ENCODE measurements at regions not wholly inside any gene's neighbourhood (a gene's known extent, or its start where the extent isn't known, plus 50 kb on each side); places are given as distances from the start of the nearest gene placed in this dataset.
"Not testable (repeated sequence)": the region's sequence is repeated elsewhere in the genome, so short reads cannot be mapped to it uniquely, and the experiment has no call there.

DNA sequence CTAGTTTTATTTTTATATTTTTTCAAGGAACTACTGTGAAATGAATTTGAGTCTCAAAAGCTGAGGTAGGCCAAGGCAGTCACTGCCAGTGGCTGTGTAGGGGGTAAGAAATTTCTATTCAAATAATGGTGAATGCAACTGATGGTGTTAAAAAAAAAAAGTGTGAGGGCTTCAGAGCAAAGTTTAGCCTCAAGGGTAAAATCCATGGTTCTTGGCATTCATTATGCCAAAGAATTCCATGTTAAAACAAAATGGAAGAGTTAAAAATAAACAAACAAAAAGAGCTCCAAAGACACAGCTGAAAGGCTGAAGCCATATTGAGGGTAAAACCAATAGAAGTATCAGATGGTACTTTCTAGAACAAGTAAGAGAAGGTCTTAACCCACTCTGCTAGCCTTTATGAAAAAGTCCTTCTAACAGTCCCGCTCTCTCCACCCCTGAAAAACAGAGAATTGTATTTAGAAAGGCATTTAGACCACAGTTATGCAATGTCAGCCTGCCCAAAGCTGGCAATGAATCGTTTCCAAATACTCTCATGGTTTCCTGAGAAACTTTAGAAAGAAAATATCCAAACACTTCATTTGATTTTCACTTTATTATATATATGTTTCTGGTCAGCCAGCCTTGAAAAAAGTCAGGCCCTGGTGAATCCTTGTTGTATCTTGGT, 158.4 kb upstream of the GMNC start:
- no peak overlapping the region for H3K4me3 ChIP-seq (ENCODE audit: low read length)
- ATAC-seq = no peak
- no peak overlapping the region for H3K27ac ChIP-seq (ENCODE audit: low read depth, low read length)
- no peaks in the 10 kb centered on the region for H3K4me1 ChIP-seq (ENCODE audit: control insufficient read depth in 2 of 2, insufficient read depth in 2 of 2, low read length in 2 of 2)
- Mint-ChIP-seq H3K36me3 (no peaks in the 10 kb centered on the region), H3K4me1 (no peaks in the 10 kb centered on the region), H3K27ac (no peak overlapping the region), H3K4me3 (no peak overlapping the region), H3K9me3 (peaks cover 0 to 3% (median 0%) of the 10 kb centered on the region in 11 donors), H3K27me3 (peaks cover 0 to 9% (median 0%) of the 10 kb centered on the region in 5 donors)
- intact Hi-C loops (cut with micrococcal nuclease) = no loop called here
- CTCF ChIA-PET = no interaction called here
- DNase-seq = no peak
- H3K36me3 ChIP-seq (ENCODE audit: control insufficient read depth in 2 of 3, insufficient read depth in 3 of 3, low read length in 3 of 3) = no peaks in the 10 kb centered on the region
- no peaks in the 10 kb centered on the region for H3K9me3 ChIP-seq (ENCODE audit: control insufficient read depth in 2 of 3, low read length in 3 of 3)
- POLR2A ChIA-PET = no interaction called here
- no peaks in the 10 kb centered on the region for H3K27me3 ChIP-seq (ENCODE audit: control insufficient read depth in 2 of 2, insufficient read depth in 2 of 2, low read length in 2 of 2)

DNA sequence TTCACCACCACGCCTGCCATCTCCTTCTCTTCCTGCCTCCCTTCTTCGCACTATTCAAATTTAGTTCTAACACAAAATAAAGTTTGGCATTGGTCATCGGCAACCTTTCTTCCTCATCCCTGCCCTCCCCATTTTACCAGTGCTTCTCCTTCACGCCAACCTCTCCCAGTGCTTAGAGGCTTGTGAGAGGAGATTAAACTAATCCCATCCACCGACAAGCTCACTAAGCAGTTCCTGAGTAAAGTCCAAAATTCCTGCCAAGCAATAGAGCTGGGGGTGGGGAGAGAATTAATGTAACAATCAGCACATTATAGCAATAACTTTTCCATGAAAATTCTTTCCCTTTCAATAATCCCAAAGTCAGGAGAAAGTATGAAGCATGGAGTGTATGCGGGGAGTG, 157.4 kb upstream of the GMNC start:
- CTCF ChIA-PET = no interaction called here
- H3K4me1 ChIP-seq (ENCODE audit: control insufficient read depth in 2 of 2, insufficient read depth in 2 of 2, low read length in 2 of 2) = no peaks in the 10 kb centered on the region
- no peaks in the 10 kb centered on the region for H3K36me3 ChIP-seq (ENCODE audit: control insufficient read depth in 2 of 3, insufficient read depth in 3 of 3, low read length in 3 of 3)
- DNase-seq (no peak), ATAC-seq (no peak)
- POLR2A ChIA-PET = no interaction called here
- no peaks in the 10 kb centered on the region for H3K27me3 ChIP-seq (ENCODE audit: control insufficient read depth in 2 of 2, insufficient read depth in 2 of 2, low read length in 2 of 2)
- H3K4me3 Mint-ChIP-seq = no peak overlapping the region
- H3K4me3 ChIP-seq (ENCODE audit: low read length) = no peak overlapping the region
- H3K9me3 Mint-ChIP-seq = peaks cover 0 to 3% (median 2%) of the 10 kb centered on the region in 11 donors
- intact Hi-C loops (cut with micrococcal nuclease) = no loop called here
- peaks cover 0 to 9% (median 0%) of the 10 kb centered on the region in 5 donors for H3K27me3 Mint-ChIP-seq
- H3K27ac Mint-ChIP-seq = no peak overlapping the region
- no peaks in the 10 kb centered on the region for H3K36me3 Mint-ChIP-seq
- no peaks in the 10 kb centered on the region for H3K4me1 Mint-ChIP-seq
- no peaks in the 10 kb centered on the region for H3K9me3 ChIP-seq (ENCODE audit: control insufficient read depth in 2 of 3, low read length in 3 of 3)
- no peak overlapping the region for H3K27ac ChIP-seq (ENCODE audit: low read depth, low read length)

DNA sequence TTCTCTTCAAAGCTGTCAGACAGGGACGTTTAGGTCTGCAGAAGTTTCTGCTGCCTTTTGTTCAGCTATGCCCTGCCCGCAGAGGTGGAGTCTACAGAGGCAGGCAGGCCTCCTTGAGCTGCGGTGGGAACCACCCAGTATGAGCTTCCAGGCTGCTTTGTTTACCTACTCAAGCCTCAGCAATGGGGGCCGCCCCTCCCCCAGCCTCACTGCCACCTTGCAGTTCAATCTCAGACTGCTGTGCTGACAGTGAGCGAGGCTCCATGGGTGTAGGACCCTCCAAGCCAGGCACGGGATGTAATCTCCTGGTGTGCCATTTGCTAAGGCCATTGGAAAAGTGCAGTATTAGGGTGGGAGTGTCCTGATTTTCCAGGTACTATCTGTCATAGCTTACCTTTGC, 153.5 kb upstream of the GMNC start:
- H3K4me1 ChIP-seq (ENCODE audit: control insufficient read depth in 2 of 2, insufficient read depth in 2 of 2, low read length in 2 of 2); H3K27me3 ChIP-seq (ENCODE audit: control insufficient read depth in 2 of 2, insufficient read depth in 2 of 2, low read length in 2 of 2); DNase-seq; POLR2A ChIA-PET; H3K36me3 Mint-ChIP-seq; H3K27ac Mint-ChIP-seq; H3K27ac ChIP-seq (ENCODE audit: low read depth, low read length); H3K4me3 Mint-ChIP-seq; H3K9me3 ChIP-seq (ENCODE audit: control insufficient read depth in 2 of 3, low read length in 3 of 3); H3K4me3 ChIP-seq (ENCODE audit: low read length); CTCF ChIA-PET; H3K27me3 Mint-ChIP-seq; H3K36me3 ChIP-seq (ENCODE audit: control insufficient read depth in 2 of 3, insufficient read depth in 3 of 3, low read length in 3 of 3); intact Hi-C loops (cut with micrococcal nuclease); H3K4me1 Mint-ChIP-seq; ATAC-seq: not testable (repeated sequence)
- peaks cover 0 to 19% (median 5%) of the 10 kb centered on the region in 11 donors for H3K9me3 Mint-ChIP-seq

DNA sequence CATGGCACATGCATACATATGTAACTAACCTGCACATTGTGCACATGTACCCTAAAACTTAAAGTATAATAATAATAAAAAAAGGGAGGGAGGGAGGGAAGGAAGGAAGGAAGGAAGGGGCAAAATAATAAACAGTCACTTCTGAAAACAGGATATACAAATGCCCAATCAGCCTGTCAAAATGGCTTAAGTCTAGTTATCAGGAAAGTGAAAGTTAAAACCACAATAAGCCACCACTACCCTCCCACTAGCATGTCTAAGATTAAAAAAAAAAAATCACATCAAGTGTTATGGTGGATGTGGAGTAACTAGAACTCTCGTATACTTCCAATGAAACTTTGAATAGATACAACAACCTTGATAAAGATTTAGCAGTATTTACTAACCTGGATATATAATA, 145.6 kb upstream of the GMNC start:
- no peaks in the 10 kb centered on the region for H3K36me3 Mint-ChIP-seq
- Histone ChIP-seq H3K4me3 (ENCODE audit: low read length) (no peak overlapping the region), H3K4me1 (ENCODE audit: control insufficient read depth in 2 of 2, insufficient read depth in 2 of 2, low read length in 2 of 2) (no peaks in the 10 kb centered on the region), H3K27ac (ENCODE audit: low read depth, low read length) (no peak overlapping the region), H3K27me3 (ENCODE audit: control insufficient read depth in 2 of 2, insufficient read depth in 2 of 2, low read length in 2 of 2) (no peaks in the 10 kb centered on the region), H3K36me3 (ENCODE audit: control insufficient read depth in 2 of 3, insufficient read depth in 3 of 3, low read length in 3 of 3) (no peaks in the 10 kb centered on the region), H3K9me3 (ENCODE audit: control insufficient read depth in 2 of 3, low read length in 3 of 3) (no peaks in the 10 kb centered on the region)
- no peak for ATAC-seq
- no peak for DNase-seq
- ChIA-PET CTCF (no interaction called here), POLR2A (no interaction called here)
- intact Hi-C loops (cut with micrococcal nuclease) = no loop called here
- peaks cover 0 to 4% (median 0%) of the 10 kb centered on the region in 5 donors for H3K27me3 Mint-ChIP-seq
- no peaks in the 10 kb centered on the region for H3K4me1 Mint-ChIP-seq
- H3K27ac Mint-ChIP-seq = no peak overlapping the region
- H3K9me3 Mint-ChIP-seq = peaks cover 0 to 26% (median 4%) of the 10 kb centered on the region in 11 donors
- no peak overlapping the region for H3K4me3 Mint-ChIP-seq

DNA sequence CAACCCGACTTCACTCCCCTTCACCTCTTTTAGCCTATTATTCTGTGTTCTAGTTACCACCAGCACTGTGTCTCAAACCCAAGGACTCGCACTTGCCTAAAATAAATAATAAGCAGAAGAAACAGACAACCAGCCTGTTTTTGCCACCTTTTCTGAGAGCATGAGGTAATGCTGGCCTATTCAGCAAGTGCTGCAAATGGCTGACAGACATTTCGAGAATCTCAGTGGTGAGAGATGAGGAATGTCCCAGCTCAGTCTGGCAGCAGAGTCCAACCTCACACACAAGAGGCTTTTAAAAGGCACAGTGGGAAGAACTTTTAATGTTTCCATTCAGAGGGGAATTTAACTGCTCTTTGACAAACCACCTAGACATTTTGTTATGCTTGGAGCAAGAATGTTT, 143.3 kb upstream of the GMNC start:
- peaks cover 0 to 15% (median 3%) of the 10 kb centered on the region in 11 donors for H3K9me3 Mint-ChIP-seq
- no peak overlapping the region for H3K27ac ChIP-seq (ENCODE audit: low read depth, low read length)
- H3K9me3 ChIP-seq (ENCODE audit: control insufficient read depth in 2 of 3, low read length in 3 of 3) = no peaks in the 10 kb centered on the region
- H3K27me3 ChIP-seq (ENCODE audit: control insufficient read depth in 2 of 2, insufficient read depth in 2 of 2, low read length in 2 of 2) = no peaks in the 10 kb centered on the region
- no peak overlapping the region for H3K4me3 ChIP-seq (ENCODE audit: low read length)
- intact Hi-C loops (cut with micrococcal nuclease) = no loop called here
- H3K36me3 ChIP-seq (ENCODE audit: control insufficient read depth in 2 of 3, insufficient read depth in 3 of 3, low read length in 3 of 3) = no peaks in the 10 kb centered on the region
- H3K4me3 Mint-ChIP-seq = no peak overlapping the region
- POLR2A ChIA-PET = no interaction called here
- H3K36me3 Mint-ChIP-seq = no peaks in the 10 kb centered on the region
- H3K4me1 Mint-ChIP-seq = no peaks in the 10 kb centered on the region
- H3K27me3 Mint-ChIP-seq = peaks cover 0 to 4% (median 0%) of the 10 kb centered on the region in 5 donors
- H3K27ac Mint-ChIP-seq = no peak overlapping the region
- no peak for ATAC-seq
- no peak for DNase-seq
- H3K4me1 ChIP-seq (ENCODE audit: control insufficient read depth in 2 of 2, insufficient read depth in 2 of 2, low read length in 2 of 2) = no peaks in the 10 kb centered on the region
- CTCF ChIA-PET = no interaction called here

DNA sequence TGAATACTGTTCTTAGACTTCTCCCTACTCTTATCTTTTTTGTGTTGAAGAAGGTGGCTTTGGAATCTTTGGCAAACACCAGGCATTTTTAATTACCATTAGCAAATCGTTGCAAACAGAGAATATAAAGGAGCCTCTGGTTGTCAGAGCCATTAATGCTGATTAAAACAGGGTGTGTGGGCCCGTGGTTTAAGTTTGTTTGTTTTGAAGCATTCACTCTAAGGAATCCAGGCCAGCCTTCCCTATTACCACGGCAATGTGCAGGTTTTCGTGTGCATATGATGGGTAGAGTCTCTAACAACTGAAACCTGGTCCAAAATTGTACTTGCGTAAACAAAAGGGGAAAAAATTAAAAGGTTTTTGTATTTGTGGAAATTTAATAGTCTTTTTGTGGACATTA, 141.2 kb upstream of the GMNC start:
- no peaks in the 10 kb centered on the region for H3K4me1 ChIP-seq (ENCODE audit: control insufficient read depth in 2 of 2, insufficient read depth in 2 of 2, low read length in 2 of 2)
- Mint-ChIP-seq H3K36me3 (no peaks in the 10 kb centered on the region), H3K27me3 (peaks cover 0 to 4% (median 0%) of the 10 kb centered on the region in 5 donors), H3K4me3 (no peak overlapping the region), H3K27ac (no peak overlapping the region), H3K9me3 (peaks cover 0 to 18% (median 1%) of the 10 kb centered on the region in 11 donors), H3K4me1 (no peaks in the 10 kb centered on the region)
- ChIA-PET POLR2A (no interaction called here), CTCF (no interaction called here)
- no peak overlapping the region for H3K27ac ChIP-seq (ENCODE audit: low read depth, low read length)
- no peaks in the 10 kb centered on the region for H3K27me3 ChIP-seq (ENCODE audit: control insufficient read depth in 2 of 2, insufficient read depth in 2 of 2, low read length in 2 of 2)
- no peaks in the 10 kb centered on the region for H3K36me3 ChIP-seq (ENCODE audit: control insufficient read depth in 2 of 3, insufficient read depth in 3 of 3, low read length in 3 of 3)
- H3K9me3 ChIP-seq (ENCODE audit: control insufficient read depth in 2 of 3, low read length in 3 of 3) = no peaks in the 10 kb centered on the region
- intact Hi-C loops (cut with micrococcal nuclease) = no loop called here
- ATAC-seq (no peak), DNase-seq (no peak)
- H3K4me3 ChIP-seq (ENCODE audit: low read length) = no peak overlapping the region

DNA sequence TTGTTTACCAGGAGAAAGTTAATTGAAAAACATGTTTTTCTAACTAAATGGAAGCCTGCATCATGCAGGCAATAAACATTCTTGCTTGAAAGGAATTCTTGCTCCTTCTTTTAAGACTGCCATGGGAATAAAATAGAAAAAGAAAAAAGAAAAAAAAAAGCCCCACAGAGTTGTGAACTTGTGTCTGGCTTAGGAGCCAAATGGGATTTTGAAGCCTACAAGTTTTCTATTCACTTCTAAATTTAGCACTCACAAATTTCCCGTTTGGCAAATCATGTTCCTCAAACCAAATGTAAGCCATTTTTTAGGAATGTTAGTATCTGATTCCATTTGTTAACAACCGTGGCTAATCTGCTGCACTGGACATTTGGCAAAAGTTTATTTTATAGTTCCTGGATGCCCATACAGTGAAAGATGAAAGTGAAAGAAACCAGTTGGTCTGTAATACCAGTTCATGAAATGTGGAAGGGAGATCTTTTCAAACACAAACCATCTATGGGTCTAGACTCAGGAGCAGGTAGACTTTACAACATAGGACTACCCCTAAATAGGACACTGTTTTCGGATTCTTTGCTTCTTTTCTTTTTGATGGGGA, 133.8 kb upstream of the GMNC start:
- Mint-ChIP-seq H3K27ac (no peak overlapping the region), H3K4me3 (no peak overlapping the region), H3K36me3 (no peaks in the 10 kb centered on the region), H3K9me3 (peaks cover 0 to 20% (median 2%) of the 10 kb centered on the region in 11 donors), H3K4me1 (no peaks in the 10 kb centered on the region), H3K27me3 (no peaks in the 10 kb centered on the region)
- Histone ChIP-seq H3K27me3 (ENCODE audit: control insufficient read depth in 2 of 2, insufficient read depth in 2 of 2, low read length in 2 of 2) (no peaks in the 10 kb centered on the region), H3K4me3 (ENCODE audit: low read length) (no peak overlapping the region), H3K36me3 (ENCODE audit: control insufficient read depth in 2 of 3, insufficient read depth in 3 of 3, low read length in 3 of 3) (no peaks in the 10 kb centered on the region), H3K27ac (ENCODE audit: low read depth, low read length) (no peak overlapping the region), H3K9me3 (ENCODE audit: control insufficient read depth in 2 of 3, low read length in 3 of 3) (no peaks in the 10 kb centered on the region), H3K4me1 (ENCODE audit: control insufficient read depth in 2 of 2, insufficient read depth in 2 of 2, low read length in 2 of 2) (no peaks in the 10 kb centered on the region)
- ATAC-seq = no peak
- intact Hi-C loops (cut with micrococcal nuclease) = no loop called here
- ChIA-PET CTCF (no interaction called here), POLR2A (no interaction called here)
- DNase-seq = no peak

Data from naive thymus-derived CD4-positive, alpha-beta T cell (primary cell).